ENCODE measurements at regions not wholly inside any gene's neighbourhood (a gene's known extent, or its start where the extent isn't known, plus 50 kb on each side); places are given as distances from the start of the nearest gene placed in this dataset.

GRCh38 chr6:71395731-71396409 is 107.3 kb downstream of the OGFRL1 start:
- FAIRE-seq (no peak), DNase-seq (ENCODE audit: low read depth, low spot score) (no peak)
- Histone ChIP-seq H3K9ac (replicated peaks; ENCODE audit: extremely low read depth, insufficient read depth, low read length) (no peak overlapping the region), H4K20me1 (replicated peaks; ENCODE audit: control insufficient read depth, extremely low read depth, insufficient read depth, low read length) (no peaks in the 10 kb centered on the region), H3K27ac (ENCODE audit: insufficient read depth, low read depth, low read length) (no peak overlapping the region), H3K79me2 (ENCODE audit: control insufficient read depth, insufficient read depth, low read length) (peaks cover 57% of the 10 kb centered on the region), H3K9me3 (replicated peaks; ENCODE audit: control insufficient read depth, insufficient read depth, low read length) (no peaks in the 10 kb centered on the region), H3K9me1 (replicated peaks; ENCODE audit: control insufficient read depth, extremely low read depth, insufficient read depth, low read length) (no peaks in the 10 kb centered on the region), H3K36me3 (ENCODE audit: control insufficient read depth in 2 of 2, extremely low read depth in 1 of 2, insufficient read depth in 2 of 2, low read length in 2 of 2) (peaks cover 2 to 6% of the 10 kb centered on the region in 2 experiments), H3K4me1 (ENCODE audit: control insufficient read depth, extremely low read depth, insufficient read depth, low read length) (peaks cover 60% of the 10 kb centered on the region), H3K4me3 (replicated peaks in 1 of 3; ENCODE audit: insufficient read depth in 1 of 3, low read depth in 1 of 3, low read length in 3 of 3) (no peak overlapping the region), H2AFZ (ENCODE audit: low read depth, low read length) (no peak overlapping the region), H3K27me3 (ENCODE audit: control insufficient read depth in 2 of 2, insufficient read depth in 2 of 2, low read length in 2 of 2) (no peaks in the 10 kb centered on the region), H3K4me2 (ENCODE audit: insufficient read depth, low read length) (no peak overlapping the region)
- TF ChIP-seq CTCF (IDR thresholded peaks at IDR 0.05; ENCODE audit: extremely low read depth in 1 of 2, insufficient read depth in 1 of 2, low read depth in 1 of 2, low read length in 2 of 2) (no peak), MYC (IDR thresholded peaks at IDR 0.05; ENCODE audit: low read depth, low read length) (no peak), EZH2 (IDR thresholded peaks at IDR 0.05; ENCODE audit: borderline replicate concordance, low read depth, low read length, severe bottlenecking) (no peak), GATA2 (IDR thresholded peaks at IDR 0.05; ENCODE audit: insufficient read depth, insufficient read length, low read depth, low read length) (no peak)
- no TSS peak for BruUV-seq (replicated peaks)
- dilution Hi-C loops (cut with MboI; ENCODE audit: extremely low pct_ligation_motif_present, low sequenced_read_pairs) (loop anchor here (25.0 kb wide), 1 partner anchor 116 kb away; no protein-coding TSS in a partner anchor), intact Hi-C loops (cut with micrococcal nuclease) (no loop called here)
- POLR2A ChIA-PET: interaction anchor here (1.2 kb wide), 1 partner anchor 9 kb away, joined by 3 read pairs; no protein-coding TSS in a partner anchor
- CTCF ChIA-PET: interaction anchor here (0.7 to 2.8 kb wide), 8 partner anchors 9 to 115 kb away, joined by 3 to 16 read pairs (median 5); no protein-coding TSS in a partner anchor
